Stimulated activated CD4-positive, alpha-beta T cell treated with anti-CD3 and anti-CD28 coated beads, Interleukin-2, amount 100 ng/mL, for 48 hours (primary cell): ENCODE measurements at regions not wholly inside any gene's neighbourhood (a gene's known extent, or its start where the extent isn't known, plus 50 kb on each side); places are given as distances from the start of the nearest gene placed in this dataset.
"Not testable (repeated sequence)": the region's sequence is repeated elsewhere in the genome, so short reads cannot be mapped to it uniquely, and the experiment has no call there.

Experiments
- DNase-seq, 2 donors: peaks; one replicate each; pipeline ENCODE4 v3.0.0-alpha.2; 2020

DNA sequence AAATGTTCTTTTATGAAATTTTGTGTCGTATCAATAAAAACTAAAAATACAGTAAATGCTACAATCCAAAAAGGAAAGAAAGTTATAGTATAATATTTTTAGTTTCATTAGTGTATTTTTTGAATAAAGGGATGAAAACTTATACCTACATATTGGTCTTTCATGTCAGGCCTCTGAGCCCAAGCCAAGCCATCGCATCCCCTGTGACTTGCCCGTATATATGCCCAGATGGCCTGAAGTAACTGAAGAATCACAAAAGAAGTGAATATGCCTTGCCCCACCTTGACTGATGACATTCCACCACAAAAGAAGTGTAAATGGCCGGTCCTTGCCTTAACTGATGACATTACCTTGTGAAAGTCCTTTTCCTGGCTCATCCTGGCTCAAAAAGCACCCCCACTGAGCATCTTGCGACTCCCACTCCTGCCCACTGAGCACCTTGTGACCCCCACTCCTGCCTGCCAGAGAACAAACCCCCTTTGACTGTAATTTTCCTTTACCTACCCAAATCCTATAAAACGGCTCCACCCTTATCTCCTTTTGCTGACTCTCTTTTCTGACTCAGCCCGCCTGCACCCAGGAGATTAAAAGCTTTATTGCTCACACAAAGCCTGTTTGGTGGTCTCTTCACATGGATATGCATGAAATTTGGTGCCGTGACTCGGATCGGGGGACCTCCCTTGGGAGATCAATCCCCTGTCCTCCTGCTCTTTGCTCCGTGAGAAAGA lies 108.2 kb upstream of the PELI1 start:
- not testable (repeated sequence) for DNase-seq

DNA sequence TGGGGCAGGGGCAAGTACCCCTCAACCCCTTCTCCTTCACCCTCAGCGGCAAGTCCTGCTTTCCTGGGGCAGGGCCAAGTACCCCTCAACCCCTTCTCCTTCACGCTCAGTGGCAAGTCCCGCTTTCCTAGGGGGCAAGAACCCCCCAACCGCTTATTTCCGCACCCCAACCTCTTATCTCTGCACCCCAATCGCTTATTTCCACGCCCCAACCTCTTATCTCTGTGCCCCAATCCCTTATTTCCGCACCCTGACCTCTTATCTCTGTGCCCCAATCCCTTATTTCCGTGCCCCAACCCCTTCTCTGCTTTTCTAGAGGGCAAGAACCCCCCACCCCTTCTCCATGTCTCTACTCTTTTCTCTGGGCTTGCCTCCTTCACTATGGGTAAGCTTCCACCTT lies 109.2 kb upstream of the PELI1 start:
- not testable (repeated sequence) for DNase-seq

DNA sequence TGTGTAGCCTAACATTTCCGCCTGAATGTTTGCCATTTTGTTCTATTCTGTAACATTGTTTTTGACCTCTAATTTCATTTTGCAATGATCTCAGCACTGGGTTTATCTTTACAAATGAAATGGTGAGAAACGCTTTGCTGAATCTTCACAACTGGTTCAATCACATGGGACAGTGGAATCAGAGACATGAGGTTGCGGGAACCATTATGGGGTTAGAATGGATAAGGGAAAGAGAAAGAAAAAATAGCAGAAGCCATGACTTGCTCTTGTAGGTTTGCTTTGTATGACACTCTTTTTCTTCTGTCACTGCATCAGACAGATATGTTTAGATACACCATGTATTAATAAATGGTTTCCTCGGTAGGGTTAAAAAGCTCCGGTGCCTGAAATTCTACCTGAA lies 114.3 kb upstream of the PELI1 start:
- DNase-seq, result no peak

DNA sequence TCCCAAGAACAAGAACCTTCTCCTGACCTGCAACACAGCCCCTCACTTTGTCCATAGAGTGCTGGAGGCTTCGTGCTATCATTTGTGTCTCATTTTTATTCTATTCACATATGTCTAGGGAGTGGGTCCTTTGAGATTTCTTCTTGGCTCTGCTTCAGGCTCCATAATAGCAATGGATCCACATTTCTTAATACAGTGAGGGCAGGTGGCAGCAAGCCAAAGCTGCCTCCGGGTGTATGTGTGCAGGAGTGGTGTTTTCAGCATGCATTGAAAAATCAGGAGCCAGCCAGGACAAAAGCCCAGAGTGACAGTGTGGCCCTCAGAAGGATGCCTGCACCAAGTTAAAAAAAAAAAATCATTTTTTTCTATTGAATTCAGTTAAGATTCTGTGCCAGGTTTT lies 115.1 kb upstream of the PELI1 start:
- DNase-seq, result no peak

DNA sequence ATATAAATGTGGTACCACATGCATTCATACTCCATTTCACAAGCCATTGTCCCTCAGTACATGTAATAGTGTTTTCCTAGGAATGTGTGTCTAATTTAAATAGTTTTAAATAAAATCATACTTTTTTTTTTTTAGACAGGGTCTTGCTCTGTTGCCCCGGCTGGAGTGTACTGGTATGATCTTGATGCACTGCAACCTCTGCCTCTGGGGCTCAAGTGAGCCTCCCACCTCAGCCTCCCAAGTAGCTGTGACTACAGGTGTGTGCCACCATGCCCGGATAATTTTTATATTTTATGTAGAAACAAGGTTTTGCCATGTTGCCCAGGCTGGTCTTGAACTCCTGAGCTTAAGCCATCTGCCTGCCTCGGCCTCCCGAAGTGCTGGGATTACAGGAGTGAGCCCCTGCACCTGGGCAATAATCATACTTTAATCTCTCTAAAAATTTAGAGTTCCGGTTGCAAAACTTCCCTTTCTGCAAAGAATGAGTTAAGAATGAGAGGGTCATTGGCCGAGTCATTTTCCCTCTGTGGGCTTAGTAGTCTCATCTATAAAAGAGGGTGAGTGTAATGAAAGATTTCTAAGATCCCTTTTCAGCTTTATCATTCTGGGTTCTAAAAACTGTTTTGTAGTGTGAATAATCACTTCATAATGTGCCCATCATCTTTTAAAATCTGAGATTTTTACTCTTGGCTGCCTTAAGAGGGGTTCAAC lies 116.0 kb upstream of the PELI1 start:
- DNase-seq, result no peak

DNA sequence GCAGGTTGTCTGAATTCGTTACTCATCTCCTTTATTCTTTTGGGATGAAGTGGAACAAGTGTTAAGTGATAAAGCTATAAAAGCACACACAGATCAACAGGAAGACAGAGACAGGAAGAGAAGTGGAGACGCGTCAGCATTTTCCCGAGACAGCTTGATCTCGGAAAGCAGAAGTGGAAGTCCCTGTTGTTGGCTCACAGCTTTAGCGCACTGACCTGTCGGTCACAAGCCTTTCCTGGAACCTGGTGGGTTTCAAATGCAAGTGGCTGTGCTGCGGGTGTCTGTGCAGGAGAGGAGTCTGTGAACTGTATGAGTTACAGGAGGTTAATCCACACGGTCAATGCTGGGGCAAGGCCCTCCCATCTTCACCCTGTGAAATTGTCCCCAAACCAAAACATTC lies 116.6 kb upstream of the PELI1 start:
- DNase-seq, result no peak

DNA sequence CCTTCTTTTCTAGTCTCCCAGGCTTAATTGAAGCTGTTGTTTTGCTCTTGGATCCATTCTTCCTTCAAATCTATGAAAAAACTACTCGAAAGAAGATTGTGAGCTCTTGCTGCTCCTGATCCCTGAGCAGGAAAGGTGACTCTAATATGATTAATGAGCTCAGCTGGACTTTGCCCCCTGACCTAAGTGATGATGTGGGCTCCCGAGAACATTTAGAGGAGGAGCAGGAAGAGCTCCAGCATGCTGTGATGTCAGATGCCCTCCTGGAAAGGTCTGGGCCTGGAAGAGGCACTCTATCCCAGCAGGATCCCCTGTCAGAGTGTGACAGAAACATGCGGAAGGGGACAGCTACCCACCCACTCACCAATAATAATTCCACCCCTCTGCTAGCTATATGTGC lies 117.9 kb upstream of the PELI1 start:
- no peak for DNase-seq

DNA sequence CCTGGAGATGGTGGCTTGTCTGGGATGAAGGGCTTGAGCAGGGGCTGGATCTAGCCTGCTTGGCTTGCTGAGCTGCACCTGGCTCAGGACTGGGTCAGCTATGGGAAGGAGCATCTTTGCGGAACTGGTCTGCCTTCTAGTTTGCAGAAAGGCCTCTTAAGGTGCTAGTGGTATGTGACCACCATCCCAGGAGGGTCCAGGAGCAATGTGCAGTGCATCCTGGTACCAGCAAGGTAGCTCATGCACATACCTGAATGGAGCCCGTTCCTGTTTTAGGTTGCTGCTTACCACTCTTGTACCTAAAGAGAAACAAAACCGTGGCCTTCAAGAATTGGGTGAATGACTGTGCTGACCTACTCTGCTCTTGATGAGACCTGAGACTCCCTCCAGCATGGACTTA lies 118.6 kb upstream of the PELI1 start:
- no peak for DNase-seq

DNA sequence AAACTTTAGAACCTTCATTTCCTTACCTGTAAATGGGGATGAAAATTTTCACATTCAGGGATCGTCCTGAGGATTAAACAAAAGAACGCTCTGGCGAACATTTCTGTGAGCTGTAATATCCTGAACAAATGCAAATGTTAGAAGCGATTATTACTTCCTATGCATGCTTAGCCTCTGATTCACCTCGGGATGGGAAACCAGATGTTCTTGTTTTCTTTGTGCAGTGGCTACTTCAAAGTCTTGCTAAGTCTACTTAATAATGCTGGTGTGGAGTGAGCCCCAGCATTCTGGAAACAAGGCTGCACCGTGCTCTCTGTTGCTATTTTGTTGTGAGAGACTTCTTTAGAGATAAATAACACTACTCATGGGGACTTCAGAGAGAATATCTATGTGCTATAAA lies 119.1 kb upstream of the PELI1 start:
- no peak for DNase-seq

DNA sequence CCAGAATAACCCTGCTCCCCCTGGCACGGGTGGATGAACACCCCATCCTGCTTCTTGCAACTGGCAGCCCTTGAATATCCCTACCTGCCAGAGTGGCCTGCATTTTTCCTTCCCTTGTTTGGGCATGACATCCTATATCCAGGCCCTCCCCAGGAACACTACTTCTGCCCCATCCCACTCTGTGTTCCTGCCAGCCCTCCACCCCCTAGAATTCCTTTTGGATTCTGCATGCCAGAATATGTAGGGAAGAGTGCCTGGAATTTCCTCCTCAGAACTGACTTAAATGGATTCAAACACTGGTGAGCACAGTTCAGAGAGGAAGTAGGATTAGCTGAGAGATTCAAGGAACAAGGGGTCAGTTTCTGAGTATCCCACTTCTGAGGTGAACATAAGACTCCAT lies 123.5 kb upstream of the PELI1 start:
- DNase-seq, result no peak

DNA sequence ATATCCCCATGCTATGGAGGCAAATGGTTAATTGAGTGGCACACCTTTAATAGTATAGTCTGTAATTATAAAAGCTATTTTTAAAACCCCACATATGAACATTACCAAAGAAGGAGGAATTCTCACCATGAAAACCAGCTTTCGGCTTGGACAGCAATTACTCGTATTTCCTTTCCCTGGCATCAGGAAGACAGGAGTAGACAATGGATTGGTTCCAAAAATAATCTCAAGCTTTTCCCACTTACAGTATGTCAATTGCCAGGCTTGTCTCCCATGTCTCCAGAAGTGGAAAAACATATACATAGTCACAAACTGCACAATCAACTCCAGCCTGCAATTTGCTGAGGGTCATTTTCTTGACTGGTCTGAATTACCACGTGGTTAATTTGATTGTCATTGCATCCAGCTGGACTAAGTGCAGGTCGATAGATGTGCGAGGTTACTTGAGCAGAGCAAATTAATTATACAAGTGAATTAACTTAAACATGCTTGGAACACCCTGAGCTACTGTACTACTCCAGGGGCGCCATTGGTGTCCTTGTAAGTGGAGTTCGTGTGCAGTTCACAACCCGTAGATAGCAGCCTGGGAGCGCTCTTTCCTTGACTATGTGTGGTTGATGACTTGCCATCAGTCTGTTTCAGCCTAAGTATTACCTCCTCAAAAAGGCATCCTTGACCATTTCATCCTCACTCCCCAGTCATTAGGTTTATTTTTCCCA lies 124.3 kb upstream of the PELI1 start:
- DNase-seq, result no peak

DNA sequence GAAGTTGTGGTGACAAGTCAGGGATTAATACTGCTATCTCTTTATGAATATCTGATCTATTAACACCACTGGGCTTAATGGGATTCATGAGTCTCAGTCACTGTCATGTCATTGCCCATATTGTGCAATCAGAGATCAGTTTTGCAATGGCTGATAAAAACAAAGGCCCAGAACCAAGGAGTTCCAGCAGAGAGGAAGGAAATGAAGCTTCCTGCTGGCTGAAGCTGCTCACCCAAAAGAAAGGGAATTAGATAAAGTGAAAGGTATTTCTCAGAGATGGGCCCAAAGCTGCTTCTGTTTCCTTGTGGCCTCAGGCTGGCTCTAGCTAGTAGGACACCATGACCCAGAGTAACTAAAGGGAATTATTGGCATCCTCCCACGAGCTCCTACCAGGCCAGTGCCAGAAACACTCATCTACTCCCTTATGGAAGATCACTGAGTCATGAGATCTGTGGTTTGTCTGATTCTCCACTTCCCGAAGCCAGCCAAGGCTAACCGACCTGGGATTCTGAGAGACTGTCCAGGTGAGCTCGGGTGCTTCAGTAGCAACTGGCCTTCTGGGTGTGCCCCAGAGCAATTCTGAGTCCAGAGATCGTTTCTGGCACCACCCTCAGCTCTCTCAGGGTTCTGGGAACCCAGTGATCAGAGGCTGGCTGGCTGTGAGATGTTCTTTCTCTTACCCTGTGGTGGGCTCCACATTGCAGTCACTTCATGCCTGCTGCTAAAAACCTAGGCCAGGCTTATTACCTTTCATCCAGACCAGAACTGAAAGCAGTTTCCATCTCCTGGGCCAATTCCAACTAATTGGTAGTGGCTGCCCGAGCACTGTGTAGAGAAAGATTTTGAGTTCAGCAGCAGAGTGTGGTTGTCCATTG lies 129.5 kb upstream of the PELI1 start:
- no peak for DNase-seq

DNA sequence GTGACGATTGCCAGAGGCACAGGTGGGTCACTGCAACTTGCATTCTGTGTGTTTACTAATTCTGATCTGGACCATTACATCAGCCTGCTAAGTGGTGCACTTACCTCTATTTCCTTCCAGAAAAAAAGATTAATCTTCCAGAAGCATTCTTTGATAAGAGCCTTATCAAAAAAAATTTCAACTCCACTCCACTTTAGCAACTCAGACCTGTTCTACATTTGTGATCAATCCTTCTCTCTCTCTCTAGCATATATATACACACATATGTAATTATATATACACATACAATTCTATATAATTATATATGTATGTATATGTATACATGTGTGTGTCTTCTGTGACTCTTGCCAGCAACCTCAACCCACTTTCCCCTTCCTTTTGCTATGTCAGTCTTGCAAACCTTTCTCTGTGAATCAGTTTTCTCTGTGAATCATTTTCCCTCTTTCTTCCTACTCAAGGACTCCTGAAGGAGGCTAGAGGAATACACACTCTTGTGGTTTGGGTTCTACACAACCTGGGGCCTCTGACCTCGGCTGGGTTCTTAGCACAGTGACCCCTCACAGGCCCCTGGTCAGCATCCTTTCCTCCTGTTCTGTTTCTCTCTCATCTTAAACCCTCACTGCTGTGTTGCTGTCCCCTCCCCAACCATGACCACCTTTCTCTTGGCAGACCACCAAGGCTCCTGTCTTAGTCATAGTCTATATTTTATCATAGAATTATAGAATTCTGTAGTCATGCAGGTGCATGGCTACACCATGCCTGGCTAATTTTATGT lies 130.4 kb upstream of the PELI1 start:
- no peak for DNase-seq

DNA sequence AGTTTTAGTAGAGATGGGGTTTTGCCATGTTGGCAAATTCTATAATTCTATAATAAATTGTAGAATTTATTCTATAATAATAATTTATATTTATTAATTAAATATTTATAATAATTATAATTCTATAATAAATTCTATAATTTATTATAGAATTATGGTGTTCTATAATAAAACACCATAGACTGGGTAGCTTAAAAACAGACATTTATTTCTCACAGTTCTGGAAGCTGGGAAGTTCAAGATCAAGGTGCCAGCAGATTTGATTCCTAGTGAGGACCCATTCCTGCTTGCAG lies 130.9 kb upstream of the PELI1 start:
- no peak for DNase-seq

DNA sequence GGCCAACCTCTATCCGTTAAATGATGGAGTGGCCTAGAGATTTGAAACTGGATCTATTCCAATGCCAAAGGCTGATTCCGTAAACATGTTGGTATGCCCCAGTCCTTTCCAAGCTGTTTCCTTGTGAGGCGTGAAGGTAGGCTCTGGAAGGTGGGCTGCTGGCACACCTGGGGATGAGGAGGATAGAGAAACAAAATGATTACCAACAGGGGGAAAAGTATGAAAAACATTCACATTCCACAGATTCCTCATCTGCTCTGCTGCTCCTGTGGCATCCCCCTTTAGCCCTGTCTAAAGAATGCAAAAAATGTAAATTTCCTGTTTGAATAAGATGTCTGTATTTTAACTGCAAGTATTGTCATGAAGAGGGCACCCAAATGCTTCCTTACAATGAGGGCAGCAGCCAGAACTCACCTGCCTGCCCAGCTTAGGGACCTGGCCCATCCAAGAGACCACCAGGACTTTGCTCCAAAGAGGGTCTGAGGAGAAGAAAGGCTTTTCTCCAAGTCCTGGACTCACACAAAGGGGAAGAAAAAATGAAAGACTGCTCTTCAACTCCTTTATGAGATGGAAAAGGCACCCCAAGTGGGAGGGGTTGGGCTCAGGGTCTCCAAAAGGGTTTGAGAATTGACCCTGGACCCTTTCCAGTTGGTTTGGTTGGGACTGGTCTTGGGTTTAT lies 132.3 kb upstream of the PELI1 start:
- no peak for DNase-seq

DNA sequence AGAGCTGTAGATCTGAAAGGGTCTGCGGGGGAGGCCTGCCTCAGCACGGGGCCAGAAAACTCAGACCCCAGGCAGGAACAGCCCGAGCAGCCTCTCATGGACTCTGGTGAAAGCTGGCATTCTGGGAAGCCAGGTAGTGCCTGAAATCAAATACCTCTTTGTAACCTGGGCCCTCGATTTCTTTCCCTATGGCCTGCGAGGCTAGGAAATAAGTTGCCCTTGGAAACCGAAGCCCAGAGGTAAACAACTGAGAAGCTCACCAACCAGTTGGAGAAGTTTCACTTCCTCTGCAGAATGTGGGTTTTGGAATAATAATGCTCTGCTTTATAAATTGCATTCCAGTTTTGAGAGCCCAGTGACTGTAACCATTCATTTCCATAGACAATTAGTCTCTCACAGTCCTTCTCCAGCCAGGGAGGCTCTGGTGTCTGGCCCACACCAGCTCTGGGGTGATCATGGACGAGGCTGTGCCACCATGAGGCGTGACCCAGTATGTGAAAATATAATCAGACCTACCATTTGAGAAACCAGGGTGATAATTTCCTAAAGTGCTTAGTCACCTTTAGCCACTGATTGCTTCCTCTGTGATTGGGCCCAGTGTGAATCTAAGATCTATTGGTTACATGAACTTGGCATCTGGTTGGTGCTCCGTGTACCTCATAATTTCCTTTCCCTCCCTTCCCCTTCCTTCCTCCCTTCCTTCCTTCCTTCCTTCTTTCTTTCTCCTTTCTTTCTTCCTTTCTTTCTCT lies 133.1 kb upstream of the PELI1 start:
- DNase-seq, result no peak

DNA sequence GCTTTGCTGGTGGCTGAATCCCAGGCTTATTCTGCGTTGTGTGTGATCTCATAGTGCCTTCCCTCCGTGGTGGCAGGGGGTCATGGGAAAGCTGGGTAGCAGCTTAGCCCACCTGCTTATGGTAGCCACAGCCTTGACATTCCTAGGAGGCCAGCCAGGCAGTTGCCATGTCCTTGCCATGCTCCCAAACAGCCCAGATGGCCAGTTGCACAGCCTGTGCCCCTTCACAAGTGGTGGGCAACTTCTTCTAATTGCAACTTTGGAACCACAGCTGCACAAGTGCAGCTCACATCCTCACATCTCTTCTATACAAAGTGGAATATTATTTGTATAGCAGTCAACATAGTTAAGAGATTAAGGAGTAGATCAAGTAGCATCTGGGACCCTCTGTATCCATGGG lies 136.6 kb upstream of the PELI1 start:
- not testable (repeated sequence) for DNase-seq

DNA sequence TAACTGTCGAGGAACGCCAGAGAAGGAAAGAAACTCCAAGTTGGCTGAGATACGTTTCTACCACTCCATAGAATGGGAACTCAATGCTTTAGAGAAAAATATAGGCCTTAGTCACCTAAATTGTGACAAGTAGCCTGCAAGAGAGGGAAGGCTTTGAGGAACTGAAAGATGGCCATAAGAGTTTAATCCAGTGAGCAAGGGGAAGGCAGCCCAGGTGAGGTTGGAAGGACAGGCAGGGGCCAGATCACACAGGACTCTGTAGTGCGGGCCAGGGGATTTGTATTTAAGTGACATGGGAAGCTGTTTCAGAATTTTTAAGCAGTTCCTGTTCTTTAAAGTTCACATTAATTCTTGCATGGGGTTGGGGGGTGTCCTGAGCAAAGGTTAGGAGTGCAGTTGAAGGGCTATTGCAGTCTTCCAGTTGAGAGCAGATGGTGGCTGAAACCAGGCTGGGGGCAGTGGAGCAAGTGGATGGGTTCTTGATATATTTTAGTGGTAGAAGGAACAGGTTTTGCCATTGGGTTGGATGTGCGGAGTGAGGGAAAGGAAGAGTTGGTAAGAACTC lies 138.9 kb upstream of the PELI1 start:
- no peak for DNase-seq

DNA sequence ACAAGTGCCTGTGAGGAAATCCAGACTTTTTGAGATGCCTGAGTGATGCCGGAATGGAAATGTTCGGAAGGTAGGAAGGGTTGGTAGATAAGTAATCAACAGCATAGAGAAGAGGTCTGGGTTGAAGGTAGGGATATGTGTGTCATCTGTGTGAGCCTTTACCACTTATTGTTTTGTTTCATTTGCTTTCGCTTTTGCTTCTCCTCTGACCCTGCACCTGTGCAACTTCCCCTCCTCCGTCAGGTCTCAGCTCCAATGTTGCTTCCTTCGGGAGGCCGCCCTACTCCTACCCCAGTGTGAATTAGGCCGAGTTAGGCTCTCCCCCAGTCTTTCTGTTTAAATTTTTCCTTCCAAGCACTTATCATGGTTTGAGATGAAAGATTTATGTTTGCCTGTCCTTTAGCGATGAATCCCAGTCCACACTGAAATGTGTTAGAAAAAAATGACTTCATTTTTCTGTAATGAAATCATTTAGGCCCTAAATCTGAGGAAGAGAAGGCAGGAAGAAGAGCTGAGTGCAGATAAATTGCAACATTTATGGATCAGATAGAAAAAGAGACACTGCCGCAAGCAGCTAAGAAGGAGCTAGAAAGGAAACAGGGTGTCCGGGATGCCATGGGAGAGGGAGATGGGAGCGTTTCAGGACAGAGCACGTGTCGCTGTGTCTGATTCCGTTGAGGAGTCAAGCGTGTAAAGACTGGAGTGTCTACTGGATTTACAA lies 139.6 kb upstream of the PELI1 start:
- DNase-seq, result no peak

DNA sequence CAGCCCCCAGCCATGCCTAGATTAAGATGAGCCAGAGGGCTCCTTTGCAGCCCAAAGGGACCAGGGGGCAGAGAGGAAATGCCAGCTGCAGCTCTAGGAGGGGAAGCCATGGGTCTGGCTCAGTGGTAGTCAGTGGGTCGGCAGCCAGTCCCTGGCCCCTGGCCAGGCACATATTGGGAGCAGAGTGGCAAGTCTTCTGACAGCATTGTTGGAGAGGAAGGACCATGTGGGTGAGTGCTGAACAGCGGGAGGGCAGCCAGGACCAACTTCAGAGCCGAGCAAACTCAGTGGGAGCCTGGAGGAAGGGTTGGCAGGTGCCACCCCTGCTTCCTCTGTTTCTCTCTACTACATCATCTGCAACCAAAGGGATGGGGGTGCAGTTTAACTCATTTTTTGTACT lies 140.5 kb upstream of the PELI1 start:
- no peak for DNase-seq
